Erythroblast (primary cell): ENCODE measurements at regions not wholly inside any gene's neighbourhood (a gene's known extent, or its start where the extent isn't known, plus 50 kb on each side); places are given as distances from the start of the nearest gene placed in this dataset.
"Not testable (repeated sequence)": the region's sequence is repeated elsewhere in the genome, so short reads cannot be mapped to it uniquely, and the experiment has no call there.

ENCODE experiments used
- DNase-seq, 2 experiments: peaks; one replicate each; lab custom pipeline; 2025; lab: John Stamatoyannopoulos, UW
- GATA1 ChIP-seq: IDR thresholded peaks from 2 replicates; pipeline ENCODE4 v1.6.1; 2011; ENCODE audit warnings: low read depth, mild to moderate bottlenecking, control low read depth, low read length, moderate library complexity
- POLR2A ChIP-seq: IDR thresholded peaks from 2 replicates; pipeline ENCODE4 v1.6.1; 2011; ENCODE audit warnings: mild to moderate bottlenecking, low read length

DNA sequence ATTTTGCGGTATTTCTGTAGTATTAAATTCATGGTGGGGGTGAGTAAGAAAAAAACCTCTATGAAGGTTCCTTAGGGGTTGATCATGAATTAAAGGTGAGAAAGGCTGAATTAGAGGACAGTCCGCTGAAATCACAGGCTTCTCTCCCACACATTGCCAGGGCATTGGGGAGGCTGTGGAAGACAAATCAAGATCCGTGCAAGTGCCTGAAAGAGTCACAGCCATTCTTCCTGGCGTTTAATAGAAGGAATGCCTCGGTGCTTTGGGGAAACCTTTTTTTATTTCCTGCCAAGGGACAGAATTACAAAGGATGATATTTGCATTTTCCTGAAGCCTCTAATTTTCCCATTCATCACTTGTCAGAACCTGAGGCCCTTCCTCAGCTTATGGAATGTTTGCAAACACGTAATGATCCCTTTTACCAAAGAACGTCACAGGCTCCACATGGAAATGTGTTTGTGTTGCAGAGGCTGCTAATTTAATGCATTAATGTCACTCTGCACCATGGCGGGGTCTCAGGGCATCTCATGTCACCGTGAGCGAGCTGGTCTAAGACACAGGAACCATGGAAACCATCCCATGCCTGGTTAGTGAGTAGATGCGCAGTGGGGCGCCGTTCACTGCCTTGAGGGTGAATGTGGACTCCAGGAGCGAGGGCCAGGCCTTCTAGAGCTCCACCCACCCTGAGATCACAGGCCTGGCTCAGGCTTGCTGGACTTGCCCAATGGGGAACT lies 185.9 kb upstream of the SULF2 start:
- no peak for DNase-seq
- TF ChIP-seq POLR2A: no peak
- no peak for TF ChIP-seq GATA1

DNA sequence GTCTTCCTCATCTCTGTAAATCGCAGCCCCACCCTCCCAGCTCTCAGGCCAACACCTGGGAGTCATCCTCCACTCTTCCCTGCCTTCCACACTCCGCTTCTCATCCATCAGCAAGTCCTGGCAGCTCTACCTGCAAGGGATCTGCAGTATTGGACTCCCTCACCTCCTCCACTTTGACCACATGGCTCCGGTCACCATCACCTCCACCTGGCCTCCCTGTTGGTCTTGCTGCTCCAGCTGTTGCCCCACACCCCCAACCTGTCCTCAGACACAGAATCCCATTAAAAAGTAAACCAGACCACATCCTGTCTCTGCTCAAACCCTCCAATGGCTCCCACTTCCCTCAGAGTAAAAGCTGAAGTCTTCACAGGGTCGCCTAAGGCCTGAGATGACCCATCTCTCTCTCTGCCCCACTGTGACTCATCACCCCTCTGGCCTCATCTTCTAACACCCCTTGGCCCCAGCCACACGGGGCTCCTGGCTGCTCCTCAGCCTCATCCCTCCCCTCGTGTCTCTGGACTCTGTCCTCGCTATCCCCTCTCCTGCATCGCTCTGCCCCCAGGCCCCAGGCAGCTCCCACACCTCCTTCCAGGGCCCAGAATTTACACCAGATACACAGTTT lies 185.1 kb upstream of the SULF2 start:
- TF ChIP-seq GATA1: no peak
- TF ChIP-seq POLR2A: no peak
- no peak for DNase-seq

DNA sequence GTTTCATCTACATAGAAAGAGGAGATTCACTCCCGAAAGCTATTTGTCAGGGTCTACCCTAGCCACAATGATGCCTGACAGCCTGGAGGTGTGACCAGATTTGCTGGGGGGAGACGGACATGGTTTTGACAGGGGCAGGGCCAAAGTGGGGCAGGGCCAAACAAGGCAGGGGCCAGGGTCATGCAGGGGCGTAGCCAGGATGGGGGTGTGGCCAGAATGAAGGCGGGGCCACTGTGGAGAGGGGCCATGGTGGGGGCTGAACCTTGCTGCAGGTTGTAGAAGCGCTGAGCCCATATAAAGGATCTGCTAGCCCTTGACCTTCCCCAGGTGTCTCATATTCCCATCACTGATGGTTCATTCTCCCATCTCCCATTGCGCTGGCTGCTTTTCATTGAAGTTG lies 184.1 kb upstream of the SULF2 start:
- TF ChIP-seq POLR2A (no peak), GATA1 (no peak)
- no peak for DNase-seq

DNA sequence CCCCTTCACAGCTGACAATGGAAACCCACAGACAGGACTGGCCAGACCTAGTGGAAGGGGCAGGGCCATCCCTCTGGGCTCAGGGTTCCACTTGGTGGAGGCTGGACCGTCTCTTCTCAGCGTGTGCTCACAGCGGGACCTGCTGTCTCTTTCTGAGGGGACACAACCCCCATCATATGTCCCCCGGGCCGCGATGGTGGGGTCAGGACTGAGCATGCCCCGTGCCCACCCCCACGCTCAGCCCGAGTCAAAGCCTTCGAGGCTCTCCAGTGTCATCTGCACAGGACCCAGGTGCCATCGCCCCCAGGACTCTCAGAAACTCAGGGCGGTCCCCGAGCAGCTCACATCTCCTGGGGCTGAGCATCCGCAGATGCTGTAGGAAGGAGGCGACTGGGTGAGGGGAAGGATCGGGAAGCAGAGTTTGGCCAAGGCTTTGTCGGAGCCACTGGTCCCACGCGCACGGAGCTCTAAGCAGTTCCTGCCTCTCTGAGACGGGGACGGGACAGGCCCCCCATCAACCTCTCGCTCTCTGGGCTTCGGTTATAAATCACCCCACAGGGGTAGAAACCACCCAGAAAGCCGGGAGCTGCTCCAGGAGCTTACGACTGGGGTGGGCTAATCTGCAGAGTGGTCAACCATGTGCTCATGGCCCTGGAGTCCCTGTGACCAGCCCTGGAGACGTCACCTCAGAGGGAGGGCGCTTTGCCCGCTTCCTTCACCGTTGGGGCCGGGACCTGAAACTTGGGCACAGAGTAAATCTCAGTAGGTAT lies 183.4 kb upstream of the SULF2 start:
- no peak for DNase-seq
- no peak for TF ChIP-seq GATA1
- no peak for TF ChIP-seq POLR2A

DNA sequence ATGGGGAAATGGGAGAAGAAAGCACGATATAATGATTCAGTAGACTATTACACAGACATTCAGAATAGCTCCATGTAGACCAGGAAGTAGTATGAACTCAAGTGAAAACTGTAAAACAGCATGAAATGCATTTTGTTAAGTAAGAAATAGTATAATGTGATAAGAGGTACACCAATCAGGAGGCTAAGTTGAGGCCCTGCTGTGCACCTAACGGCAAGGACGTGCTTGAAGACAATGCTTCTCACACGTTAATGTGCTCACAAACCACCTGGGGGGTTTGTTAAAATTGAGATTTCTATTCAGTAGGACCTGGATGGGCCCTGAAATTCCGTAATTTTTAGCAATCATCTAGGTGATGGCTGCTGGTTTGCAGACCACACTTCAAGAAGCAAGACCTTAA lies 178.9 kb upstream of the SULF2 start:
- DNase-seq: no peak
- TF ChIP-seq GATA1 (no peak), POLR2A (no peak)

DNA sequence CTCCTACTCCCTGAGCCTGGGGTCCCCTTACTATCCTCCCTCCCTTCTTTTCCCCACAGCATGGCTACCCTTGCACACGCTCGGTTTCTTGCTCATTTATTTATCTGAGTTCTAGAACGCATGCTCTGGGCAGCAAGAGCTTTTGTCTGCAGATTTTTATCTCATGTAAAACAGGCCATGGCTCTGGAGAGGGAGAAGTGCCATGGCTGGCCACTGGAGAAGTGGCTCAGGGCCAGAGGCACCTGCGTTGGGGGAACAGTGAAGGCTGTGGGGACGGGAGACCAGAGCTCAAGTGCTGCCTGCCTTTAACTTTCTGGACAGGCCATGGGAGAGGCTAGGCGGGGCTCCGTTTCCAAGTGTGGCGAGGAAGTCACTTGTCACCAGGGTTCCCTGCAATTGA lies 177.7 kb upstream of the SULF2 start:
- DNase-seq: no peak
- TF ChIP-seq GATA1 (no peak), POLR2A (no peak)

DNA sequence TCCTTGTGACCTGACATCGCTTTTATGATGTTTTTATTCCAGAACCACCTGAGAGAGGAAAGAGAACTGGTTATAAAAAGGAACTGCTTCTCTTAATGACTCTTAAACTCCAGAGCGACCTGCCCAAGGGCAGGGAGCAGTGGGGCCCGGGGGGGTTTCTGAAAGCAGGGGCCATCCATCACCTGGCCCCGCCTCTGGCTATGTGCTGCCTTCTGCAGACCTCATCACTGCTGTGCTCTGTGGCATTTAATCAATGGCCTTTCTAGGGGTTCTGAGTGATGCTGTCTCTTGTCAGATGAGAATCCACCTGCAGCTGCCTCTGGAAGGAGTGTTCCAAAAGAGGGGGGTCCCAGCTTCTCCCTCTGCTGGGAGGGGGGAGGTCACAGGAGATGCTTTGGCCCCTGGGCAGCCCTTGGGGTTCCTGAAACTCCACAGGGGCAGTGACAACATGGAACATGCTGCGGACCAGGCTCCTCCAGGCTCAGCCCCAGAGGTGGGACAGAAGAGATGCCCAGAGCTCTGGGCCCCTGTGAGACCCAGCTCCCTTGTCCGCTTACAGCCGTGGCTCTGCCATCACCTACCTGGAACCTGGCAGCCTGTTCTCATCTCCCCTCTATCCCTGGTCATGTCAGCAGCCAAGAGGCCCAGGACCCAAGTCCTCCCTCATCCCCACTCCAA lies 177.1 kb upstream of the SULF2 start:
- no peak for DNase-seq
- TF ChIP-seq GATA1: no peak

DNA sequence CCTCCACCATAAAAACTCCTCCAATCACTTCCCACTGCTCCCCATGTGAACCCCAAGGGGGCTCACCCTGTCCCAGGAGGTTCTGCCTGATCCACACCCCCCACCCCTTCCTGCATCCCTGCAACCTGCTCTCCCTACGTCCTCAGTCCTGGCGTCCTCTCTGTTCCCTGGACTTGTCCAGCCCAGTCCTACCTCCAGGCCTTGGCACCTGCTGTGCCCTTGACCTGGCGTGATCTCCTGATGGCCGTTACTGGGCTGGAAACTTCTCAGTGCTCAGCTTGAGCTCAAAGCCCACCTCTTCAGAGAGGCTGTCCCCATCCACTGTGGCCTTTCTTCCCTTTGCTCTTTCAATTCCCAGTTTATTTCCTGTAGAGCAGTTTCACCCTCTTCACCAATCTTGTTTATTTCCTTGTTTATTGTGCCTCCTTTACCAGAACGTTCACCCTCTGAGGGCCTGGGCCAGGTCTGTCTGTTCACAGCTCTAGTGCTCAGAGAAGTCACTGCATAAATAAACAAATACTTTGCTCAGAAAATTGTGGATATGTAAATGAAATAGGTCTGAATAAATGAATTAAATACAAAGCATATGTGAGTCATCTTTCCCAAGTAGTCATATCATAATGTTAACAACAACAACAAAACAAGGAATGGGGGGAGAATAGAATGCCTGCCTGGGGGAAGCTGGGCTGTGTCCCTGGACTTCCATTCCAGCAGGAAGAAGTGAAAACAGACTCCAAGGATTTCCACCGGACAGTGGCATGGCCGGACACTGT lies 175.7 kb upstream of the SULF2 start:
- no peak for DNase-seq
- TF ChIP-seq POLR2A (no peak), GATA1 (no peak)

DNA sequence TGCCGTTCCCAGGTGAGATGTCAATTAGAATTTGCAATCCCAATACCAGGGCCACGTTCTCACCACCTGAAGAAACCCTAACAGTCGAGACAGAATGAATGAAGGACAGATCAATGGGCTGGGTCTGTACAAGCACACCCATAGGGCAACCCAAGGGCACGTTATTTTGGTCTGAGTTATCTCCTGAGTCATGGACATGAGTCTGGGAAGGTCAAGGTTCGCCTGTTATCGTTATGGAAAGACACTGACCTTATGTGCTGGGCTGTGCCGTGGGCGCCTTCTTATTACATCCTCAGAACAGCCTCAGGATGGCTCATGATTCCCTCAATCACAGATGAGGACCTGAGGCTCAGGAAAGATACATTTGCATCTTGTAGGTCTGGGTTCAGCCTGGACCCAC lies 175.0 kb upstream of the SULF2 start:
- TF ChIP-seq POLR2A (no peak), GATA1 (no peak)
- DNase-seq: no peak

DNA sequence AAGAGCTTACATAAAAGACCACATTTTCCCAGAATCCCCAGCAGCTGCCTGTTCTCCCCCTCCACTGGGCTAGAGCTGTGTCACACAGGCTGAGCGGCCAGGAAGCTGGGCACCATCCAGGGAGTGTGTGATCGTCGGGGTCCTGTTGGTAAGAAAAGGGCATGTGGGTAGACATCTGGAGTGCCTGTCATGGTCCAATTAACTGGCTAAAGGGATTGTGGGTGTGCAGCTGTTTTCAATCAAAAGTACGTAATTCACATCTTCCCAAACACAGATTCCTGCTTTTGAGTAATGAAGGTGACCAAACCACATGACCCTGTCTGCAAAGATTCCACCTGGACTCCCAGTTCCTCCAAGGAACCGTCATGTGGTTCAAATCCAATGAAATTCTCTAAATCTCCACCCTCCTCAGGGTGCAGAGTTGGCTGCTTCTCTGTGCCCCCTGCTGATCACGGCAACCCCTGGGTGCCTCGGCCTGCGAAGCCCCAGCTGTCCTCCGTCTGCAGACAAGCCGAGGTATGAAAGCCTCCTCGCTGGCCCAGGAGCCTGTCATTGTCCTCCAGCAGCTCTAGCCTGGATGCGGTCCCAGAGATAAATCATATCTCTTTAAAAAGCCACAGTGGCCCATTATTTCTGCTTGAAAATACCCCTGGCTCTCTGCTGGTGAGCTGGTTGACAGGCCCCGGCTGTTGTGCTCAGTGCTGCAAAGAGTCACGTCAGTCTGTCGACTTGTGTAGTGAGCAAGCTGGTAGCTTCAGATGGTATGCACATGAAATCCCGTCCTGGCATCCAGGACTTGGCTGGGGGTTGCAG lies 172.9 kb upstream of the SULF2 start:
- DNase-seq: not testable (repeated sequence)

DNA sequence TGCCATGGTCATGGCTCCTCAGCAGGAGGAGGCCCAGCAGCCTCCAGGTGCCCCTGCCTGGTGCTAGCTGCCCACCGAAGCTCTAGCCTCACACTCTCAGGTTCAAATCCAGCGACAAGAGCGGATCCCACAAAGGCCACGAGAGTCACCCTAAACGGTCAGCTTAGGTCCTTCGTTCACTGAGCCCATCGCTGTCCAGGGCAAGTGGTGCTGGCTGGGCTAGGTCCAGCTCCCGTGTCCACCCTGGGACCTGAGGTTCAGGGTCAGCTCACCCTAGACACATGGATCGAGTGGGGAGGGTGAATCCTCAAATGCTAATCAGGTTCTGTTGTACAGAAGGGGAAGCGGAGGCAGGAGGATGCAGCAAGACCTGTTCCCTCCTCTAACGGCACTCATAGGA lies 171.9 kb upstream of the SULF2 start:
- TF ChIP-seq POLR2A: no peak
- TF ChIP-seq GATA1: no peak
- DNase-seq: no peak

DNA sequence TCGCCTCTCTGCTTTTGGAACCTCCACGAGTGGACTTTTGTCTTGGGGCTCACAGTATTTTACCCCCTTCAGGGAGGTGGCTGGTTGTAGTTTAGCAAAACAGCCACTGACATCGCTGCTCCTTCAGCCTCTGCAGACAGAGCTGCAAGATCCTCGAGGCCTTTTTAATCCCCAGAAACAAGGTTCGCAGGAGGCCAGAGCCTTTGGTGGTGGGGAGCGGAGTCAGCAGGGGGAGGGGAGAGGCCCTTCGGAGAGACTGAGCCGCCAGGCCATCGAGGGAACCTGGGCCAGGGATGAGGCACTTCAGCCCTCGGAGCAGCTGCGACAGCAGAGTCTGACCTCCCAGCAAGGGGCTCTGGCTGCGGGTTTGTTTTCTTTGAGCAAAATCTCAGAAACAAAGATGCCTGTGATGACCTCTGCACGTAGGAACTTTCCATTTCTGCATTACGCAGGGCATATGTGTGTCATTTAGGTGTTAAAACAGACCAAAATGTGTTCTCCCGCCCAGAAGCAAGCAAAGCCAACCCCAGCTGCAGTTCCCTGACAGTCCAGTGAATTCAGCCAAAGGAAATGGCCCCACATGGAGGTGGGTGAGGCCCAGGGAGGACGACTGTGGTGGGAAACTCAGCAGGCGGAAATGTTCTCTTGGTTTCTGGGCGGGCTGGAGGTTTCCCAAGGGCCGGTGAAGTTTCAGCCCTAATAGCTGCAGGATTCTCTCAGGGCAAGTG lies 171.2 kb upstream of the SULF2 start:
- no peak for DNase-seq
- TF ChIP-seq POLR2A (no peak), GATA1 (no peak)

DNA sequence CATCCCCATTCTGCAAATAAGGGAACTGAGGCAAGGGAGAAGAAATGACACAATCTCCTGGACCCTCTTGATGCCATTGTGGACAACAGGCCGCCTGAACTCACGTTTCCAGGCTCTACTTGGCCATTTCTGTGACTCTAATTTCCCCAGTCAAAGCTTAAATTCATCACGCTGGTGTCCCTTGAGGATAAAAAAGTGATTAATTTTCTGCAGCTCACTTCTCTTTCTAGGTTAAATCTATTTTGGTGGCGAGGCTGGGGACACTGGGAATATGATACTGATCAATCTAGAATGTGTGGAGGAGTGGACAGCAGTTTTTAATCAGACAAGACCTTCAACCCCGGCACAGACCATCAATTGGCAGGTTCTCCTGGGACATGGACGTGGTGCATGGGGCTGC lies 168.2 kb upstream of the SULF2 start:
- no peak for DNase-seq
- TF ChIP-seq POLR2A (no peak), GATA1 (no peak)
